ENCODE measurements at regions not wholly inside any gene's neighbourhood (a gene's known extent, or its start where the extent isn't known, plus 50 kb on each side); places are given as distances from the start of the nearest gene placed in this dataset.

DNA sequence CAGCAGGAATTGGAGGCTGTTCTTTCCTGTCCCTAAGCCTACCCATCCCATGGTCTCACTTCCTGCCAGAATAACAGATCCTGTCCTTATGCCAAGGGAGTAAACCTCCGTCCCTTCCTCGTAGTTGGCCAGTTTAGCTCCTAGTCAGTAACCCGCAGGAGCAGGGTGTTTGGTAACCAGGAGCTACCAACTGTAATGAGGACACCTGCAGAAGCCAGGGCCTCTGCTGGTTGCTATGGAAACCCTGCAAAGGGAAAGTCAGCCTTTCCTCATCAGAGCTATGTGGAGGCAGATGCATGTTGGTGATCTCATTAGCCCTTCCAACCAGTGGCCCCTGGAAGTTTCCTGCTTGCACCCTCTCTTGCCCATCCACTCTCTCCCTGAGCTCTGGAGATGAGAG is 368.2 kb upstream of the SULF2 start:
- TF ChIP-seq ZC3H10 (CRISPR knock-in tag; IDR thresholded peaks at IDR 0.05) (no peak), RARB (CRISPR knock-in tag; IDR thresholded peaks at IDR 0.05) (no peak), ZNF70 (CRISPR knock-in tag; IDR thresholded peaks at IDR 0.05) (no peak)
- TF ChIP-seq, protein P1, sequence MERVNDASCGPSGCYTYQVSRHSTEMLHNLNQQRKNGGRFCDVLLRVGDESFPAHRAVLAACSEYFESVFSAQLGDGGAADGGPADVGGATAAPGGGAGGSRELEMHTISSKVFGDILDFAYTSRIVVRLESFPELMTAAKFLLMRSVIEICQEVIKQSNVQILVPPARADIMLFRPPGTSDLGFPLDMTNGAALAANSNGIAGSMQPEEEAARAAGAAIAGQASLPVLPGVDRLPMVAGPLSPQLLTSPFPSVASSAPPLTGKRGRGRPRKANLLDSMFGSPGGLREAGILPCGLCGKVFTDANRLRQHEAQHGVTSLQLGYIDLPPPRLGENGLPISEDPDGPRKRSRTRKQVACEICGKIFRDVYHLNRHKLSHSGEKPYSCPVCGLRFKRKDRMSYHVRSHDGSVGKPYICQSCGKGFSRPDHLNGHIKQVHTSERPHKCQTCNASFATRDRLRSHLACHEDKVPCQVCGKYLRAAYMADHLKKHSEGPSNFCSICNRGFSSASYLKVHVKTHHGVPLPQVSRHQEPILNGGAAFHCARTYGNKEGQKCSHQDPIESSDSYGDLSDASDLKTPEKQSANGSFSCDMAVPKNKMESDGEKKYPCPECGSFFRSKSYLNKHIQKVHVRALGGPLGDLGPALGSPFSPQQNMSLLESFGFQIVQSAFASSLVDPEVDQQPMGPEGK (CRISPR knock-in tag; IDR thresholded peaks at IDR 0.05; ENCODE audit: borderline replicate concordance), result no peak

All from SK-N-SH treated with all-trans-retinoic acid at 6 μM for 48 hours (cell line).